ENCODE measurements at regions not wholly inside any gene's neighbourhood (a gene's known extent, or its start where the extent isn't known, plus 50 kb on each side); places are given as distances from the start of the nearest gene placed in this dataset.
"Not testable (repeated sequence)": the region's sequence is repeated elsewhere in the genome, so short reads cannot be mapped to it uniquely, and the experiment has no call there.

- not testable (repeated sequence) for TF ChIP-seq CTCF, POLR2A (IDR thresholded peaks at IDR 0.05)
Observed at GRCh38 chr9:111266024-111266423, 64.0 kb downstream of the OR2K2 start.

All from testis (tissue), 2 donors.